Fibroblast of lung (primary cell): ENCODE measurements at regions not wholly inside any gene's neighbourhood (a gene's known extent, or its start where the extent isn't known, plus 50 kb on each side); places are given as distances from the start of the nearest gene placed in this dataset.

ENCODE experiments used
- DNase-seq, 2 donors: peaks; one replicate each; pipeline versions ENCODE4 v3.0.0 to v3.0.0-alpha.2; 2010; ENCODE audit warnings: low read depth in 2 of 2
- H2AFZ ChIP-seq: 2 replicates; pipeline ENCODE4 v1.5.1; 2012; ENCODE audit warnings: low read length, control low read depth, inconsistent platforms
- H3K27ac ChIP-seq: 2 replicates; pipeline ENCODE4 v1.5.1; 2011; ENCODE audit warnings: low read length, control low read depth; ENCODE audit not compliant: insufficient read depth
- H3K27me3 ChIP-seq: 2 replicates; pipeline ENCODE4 v1.5.1; 2011; ENCODE audit warnings: mild to moderate bottlenecking, low read length; ENCODE audit not compliant: control insufficient read depth, insufficient read depth
- H3K36me3 ChIP-seq: 2 replicates; pipeline ENCODE4 v1.5.1; 2011; ENCODE audit warnings: low read length; ENCODE audit not compliant: control insufficient read depth, insufficient read depth
- H3K4me1 ChIP-seq: 2 replicates; pipeline ENCODE4 v1.5.1; 2011; ENCODE audit warnings: low read length; ENCODE audit not compliant: control insufficient read depth, insufficient read depth; ENCODE audit errors: extremely low read depth
- H3K4me2 ChIP-seq: 2 replicates; pipeline ENCODE4 v1.5.1; 2011; ENCODE audit warnings: low read length, control low read depth; ENCODE audit not compliant: insufficient read depth; ENCODE audit errors: extremely low read depth
- H3K4me3 ChIP-seq, 4 experiments: fragments of 200-600 bp in 1 of 4; sonication (generic) in 1 of 4; replicated peaks in 1 of 4; 2 replicates each; pipeline ENCODE4 v1.5.1; 2011 to 2016; ENCODE audit warnings: low read length in 4 of 4, low read depth in 3 of 4, mild to moderate bottlenecking in 3 of 4, control low read depth in 2 of 4, inconsistent platforms in 1 of 4, mixed read lengths in 1 of 4; ENCODE audit not compliant: insufficient read depth in 1 of 4; ENCODE audit errors: control extremely low read depth in 1 of 4
- H3K79me2 ChIP-seq: 2 replicates; pipeline ENCODE4 v1.5.1; 2012; ENCODE audit warnings: mild to moderate bottlenecking, low read length, inconsistent platforms; ENCODE audit not compliant: control insufficient read depth, insufficient read depth
- H3K9ac ChIP-seq: 2 replicates; pipeline ENCODE4 v1.5.1; 2011; ENCODE audit warnings: mild to moderate bottlenecking, low read length, control low read depth; ENCODE audit not compliant: insufficient read depth
- H3K9me3 ChIP-seq: 2 replicates; pipeline ENCODE4 v1.5.1; 2012; ENCODE audit warnings: low read depth, low read length; ENCODE audit not compliant: control insufficient read depth, insufficient read depth
- H4K20me1 ChIP-seq: 2 replicates; pipeline ENCODE4 v1.5.1; 2011; ENCODE audit warnings: low read length; ENCODE audit not compliant: control insufficient read depth, insufficient read depth; ENCODE audit errors: extremely low read depth
- EZH2 ChIP-seq: IDR thresholded peaks from 2 replicates; pipeline ENCODE4 v1.5.1; 2012; ENCODE audit warnings: low read length, control low read depth, mild to moderate bottlenecking; ENCODE audit errors: missing control alignments
- TF ChIP-seq, protein P1 (sequence below), 2 donors: IDR thresholded peaks in 1 of 2; conservative IDR thresholded peaks in 1 of 2; 1 replicate in 1 of 2; 2 replicates in 1 of 2; pipeline ENCODE4 v1.5.1; 2011 to 2012; ENCODE audit warnings: low read length in 2 of 2, control low read depth in 1 of 2, inconsistent platforms in 1 of 2, low read depth in 1 of 2, mild to moderate bottlenecking in 1 of 2

DNA sequence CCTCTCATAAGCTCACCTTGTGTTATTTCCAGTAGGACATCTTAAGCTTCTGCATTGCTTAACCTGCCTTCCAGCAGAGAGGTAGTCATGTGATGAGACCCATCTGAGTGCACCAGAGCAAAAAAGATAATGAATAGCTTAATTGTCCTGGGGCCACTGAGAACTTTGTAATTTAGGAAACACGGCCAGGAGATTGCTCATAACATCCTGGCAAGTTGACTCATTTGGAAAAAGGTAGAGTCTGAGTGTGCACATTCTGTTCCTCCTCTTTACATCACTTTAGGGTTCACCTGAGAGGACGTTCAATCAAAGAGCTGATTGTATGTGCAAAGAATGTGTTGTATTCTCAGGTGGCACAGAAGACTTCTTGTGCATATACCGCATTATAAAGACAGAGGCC is 830.2 kb upstream of the SOX11 start:
- H3K9me3 ChIP-seq: no peaks in the 10 kb centered on the region
- no peak overlapping the region for H2AFZ ChIP-seq
- TF ChIP-seq, protein P1, sequence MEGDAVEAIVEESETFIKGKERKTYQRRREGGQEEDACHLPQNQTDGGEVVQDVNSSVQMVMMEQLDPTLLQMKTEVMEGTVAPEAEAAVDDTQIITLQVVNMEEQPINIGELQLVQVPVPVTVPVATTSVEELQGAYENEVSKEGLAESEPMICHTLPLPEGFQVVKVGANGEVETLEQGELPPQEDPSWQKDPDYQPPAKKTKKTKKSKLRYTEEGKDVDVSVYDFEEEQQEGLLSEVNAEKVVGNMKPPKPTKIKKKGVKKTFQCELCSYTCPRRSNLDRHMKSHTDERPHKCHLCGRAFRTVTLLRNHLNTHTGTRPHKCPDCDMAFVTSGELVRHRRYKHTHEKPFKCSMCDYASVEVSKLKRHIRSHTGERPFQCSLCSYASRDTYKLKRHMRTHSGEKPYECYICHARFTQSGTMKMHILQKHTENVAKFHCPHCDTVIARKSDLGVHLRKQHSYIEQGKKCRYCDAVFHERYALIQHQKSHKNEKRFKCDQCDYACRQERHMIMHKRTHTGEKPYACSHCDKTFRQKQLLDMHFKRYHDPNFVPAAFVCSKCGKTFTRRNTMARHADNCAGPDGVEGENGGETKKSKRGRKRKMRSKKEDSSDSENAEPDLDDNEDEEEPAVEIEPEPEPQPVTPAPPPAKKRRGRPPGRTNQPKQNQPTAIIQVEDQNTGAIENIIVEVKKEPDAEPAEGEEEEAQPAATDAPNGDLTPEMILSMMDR (conservative IDR thresholded peaks at IDR 0.05 in 1 of 2, IDR thresholded peaks at IDR 0.05 in 1 of 2; ENCODE audit: low read depth in 1 of 2, low read length in 2 of 2): no peak
- TF ChIP-seq EZH2: no peak
- no peaks in the 10 kb centered on the region for H3K27me3 ChIP-seq
- no peak overlapping the region for H3K4me2 ChIP-seq
- H3K4me1 ChIP-seq: no peaks in the 10 kb centered on the region
- H3K9ac ChIP-seq: no peak overlapping the region
- H3K79me2 ChIP-seq: no peaks in the 10 kb centered on the region
- no peaks in the 10 kb centered on the region for H3K36me3 ChIP-seq
- H4K20me1 ChIP-seq: no peaks in the 10 kb centered on the region
- H3K4me3 ChIP-seq: no peak overlapping the region
- H3K27ac ChIP-seq: no peak overlapping the region
- DNase-seq: no peak

DNA sequence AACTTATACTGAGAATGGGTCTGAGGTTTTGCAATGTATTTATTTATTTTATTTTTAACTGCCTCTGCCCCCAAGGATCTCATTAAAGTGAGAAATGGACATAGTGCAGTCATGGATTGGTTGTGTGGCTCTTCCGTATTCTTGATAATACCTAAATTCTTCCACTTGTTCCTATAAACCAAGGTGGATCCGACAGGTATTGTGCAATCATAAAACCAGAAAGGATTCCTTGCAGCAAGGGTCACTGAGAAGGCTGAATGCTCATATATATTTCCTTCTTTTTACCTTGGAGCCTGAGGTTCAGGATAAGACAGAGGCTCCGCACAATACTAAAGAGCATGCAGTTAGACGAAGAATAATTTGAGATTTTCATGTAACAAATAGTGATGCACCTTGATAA is 826.0 kb upstream of the SOX11 start:
- Histone ChIP-seq H3K4me1 (no peaks in the 10 kb centered on the region), H3K9ac (no peak overlapping the region), H3K4me2 (no peak overlapping the region), H3K9me3 (no peaks in the 10 kb centered on the region), H3K27me3 (no peaks in the 10 kb centered on the region), H3K4me3 (no peak overlapping the region), H3K27ac (no peak overlapping the region), H4K20me1 (no peaks in the 10 kb centered on the region), H2AFZ (no peak overlapping the region), H3K36me3 (no peaks in the 10 kb centered on the region), H3K79me2 (no peaks in the 10 kb centered on the region)
- no peak for DNase-seq
- TF ChIP-seq, protein P1 (conservative IDR thresholded peaks at IDR 0.05 in 1 of 2, IDR thresholded peaks at IDR 0.05 in 1 of 2; ENCODE audit: low read depth in 1 of 2, low read length in 2 of 2): no peak
- TF ChIP-seq EZH2: no peak

DNA sequence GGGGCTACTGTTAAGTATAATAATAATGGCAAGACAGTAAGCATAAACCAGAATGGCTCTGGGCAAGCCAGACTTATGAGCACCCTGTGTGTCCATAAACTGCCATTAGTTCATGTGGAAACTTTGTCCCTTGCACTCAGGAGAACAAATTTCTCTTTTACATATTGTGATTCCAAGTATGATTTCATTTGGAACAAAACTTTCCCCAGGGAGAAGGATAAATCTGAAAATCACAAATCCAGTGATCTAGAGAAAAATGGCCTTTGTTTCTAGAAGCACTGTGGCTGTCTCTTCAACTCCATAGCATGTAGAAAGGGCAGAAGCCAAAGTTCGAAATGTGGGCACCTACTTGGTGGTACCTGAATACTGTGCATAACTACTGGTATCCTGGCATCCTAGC is 823.7 kb upstream of the SOX11 start:
- DNase-seq: no peak
- Histone ChIP-seq H3K4me2 (no peak overlapping the region), H3K9me3 (no peaks in the 10 kb centered on the region), H4K20me1 (no peaks in the 10 kb centered on the region), H3K4me3 (no peak overlapping the region), H2AFZ (no peak overlapping the region), H3K27ac (no peak overlapping the region), H3K4me1 (no peaks in the 10 kb centered on the region), H3K9ac (no peak overlapping the region), H3K36me3 (no peaks in the 10 kb centered on the region), H3K79me2 (no peaks in the 10 kb centered on the region), H3K27me3 (no peaks in the 10 kb centered on the region)
- TF ChIP-seq, protein P1 (conservative IDR thresholded peaks at IDR 0.05 in 1 of 2, IDR thresholded peaks at IDR 0.05 in 1 of 2; ENCODE audit: low read depth in 1 of 2, low read length in 2 of 2): no peak
